ENCODE measurements at regions not wholly inside any gene's neighbourhood (a gene's known extent, or its start where the extent isn't known, plus 50 kb on each side); places are given as distances from the start of the nearest gene placed in this dataset.
"Not testable (repeated sequence)": the region's sequence is repeated elsewhere in the genome, so short reads cannot be mapped to it uniquely, and the experiment has no call there.

- H3K4me3 ChIP-seq (ENCODE audit: low read length); H3K27ac Mint-ChIP-seq; intact Hi-C loops (cut with micrococcal nuclease); H3K36me3 ChIP-seq (ENCODE audit: control insufficient read depth, insufficient read depth, low read length); DNase-seq; H3K27me3 ChIP-seq (ENCODE audit: control insufficient read depth, insufficient read depth, low read length); H3K36me3 Mint-ChIP-seq; H3K4me1 Mint-ChIP-seq; H3K9me3 Mint-ChIP-seq; H3K4me3 Mint-ChIP-seq; H3K4me1 ChIP-seq (ENCODE audit: control insufficient read depth, insufficient read depth, low read length); H3K27me3 Mint-ChIP-seq (ENCODE audit: low read depth in 2 of 2); H3K9me3 ChIP-seq (ENCODE audit: control insufficient read depth, insufficient read depth, low read length); ATAC-seq; H3K27ac ChIP-seq (ENCODE audit: low read length): not testable (repeated sequence)
- no CpG with 5 or more reads among the region's 30 CpGs for WGBS (ENCODE audit: insufficient coverage)
These were observed 415.5 kb downstream of the FOXD4L4 start for GRCh38 chr9:66152406-66152805.

- H3K9me3 ChIP-seq (ENCODE audit: control insufficient read depth, insufficient read depth, low read length); H3K4me1 ChIP-seq (ENCODE audit: control insufficient read depth, insufficient read depth, low read length); H3K36me3 Mint-ChIP-seq; H3K9me3 Mint-ChIP-seq; H3K27me3 Mint-ChIP-seq (ENCODE audit: low read depth in 2 of 2); H3K27me3 ChIP-seq (ENCODE audit: control insufficient read depth, insufficient read depth, low read length); H3K4me3 ChIP-seq (ENCODE audit: low read length); H3K4me3 Mint-ChIP-seq; H3K27ac Mint-ChIP-seq; H3K27ac ChIP-seq (ENCODE audit: low read length); H3K4me1 Mint-ChIP-seq; intact Hi-C loops (cut with micrococcal nuclease); H3K36me3 ChIP-seq (ENCODE audit: control insufficient read depth, insufficient read depth, low read length): not testable (repeated sequence)
- ATAC-seq (peak in 1 of 3 donors; percentile 75), DNase-seq (peak in 1 of 2 donors; percentile 49)
- no CpG with 5 or more reads among the region's 59 CpGs for WGBS (ENCODE audit: insufficient coverage)
These were observed 416.2 kb downstream of the FOXD4L4 start for GRCh38 chr9:66153021-66153725.

GRCh38 chr9:66153971-66154691 is 417.2 kb downstream of the FOXD4L4 start:
- H3K36me3 Mint-ChIP-seq; H3K4me1 Mint-ChIP-seq; H3K27ac ChIP-seq (ENCODE audit: low read length); H3K27me3 ChIP-seq (ENCODE audit: control insufficient read depth, insufficient read depth, low read length); DNase-seq; intact Hi-C loops (cut with micrococcal nuclease); H3K4me3 ChIP-seq (ENCODE audit: low read length); H3K36me3 ChIP-seq (ENCODE audit: control insufficient read depth, insufficient read depth, low read length); H3K4me1 ChIP-seq (ENCODE audit: control insufficient read depth, insufficient read depth, low read length); H3K9me3 Mint-ChIP-seq; H3K27ac Mint-ChIP-seq; ATAC-seq; H3K4me3 Mint-ChIP-seq; H3K27me3 Mint-ChIP-seq (ENCODE audit: low read depth in 2 of 2); H3K9me3 ChIP-seq (ENCODE audit: control insufficient read depth, insufficient read depth, low read length): not testable (repeated sequence)
- no CpG with 5 or more reads among the region's 40 CpGs for WGBS (ENCODE audit: insufficient coverage)

- H3K4me1 Mint-ChIP-seq; ATAC-seq; intact Hi-C loops (cut with micrococcal nuclease); H3K27me3 ChIP-seq (ENCODE audit: control insufficient read depth, insufficient read depth, low read length); H3K27ac Mint-ChIP-seq; H3K9me3 Mint-ChIP-seq; H3K4me1 ChIP-seq (ENCODE audit: control insufficient read depth, insufficient read depth, low read length); H3K27me3 Mint-ChIP-seq (ENCODE audit: low read depth in 2 of 2); H3K4me3 ChIP-seq (ENCODE audit: low read length); H3K4me3 Mint-ChIP-seq; H3K36me3 ChIP-seq (ENCODE audit: control insufficient read depth, insufficient read depth, low read length); H3K36me3 Mint-ChIP-seq; DNase-seq; H3K9me3 ChIP-seq (ENCODE audit: control insufficient read depth, insufficient read depth, low read length); H3K27ac ChIP-seq (ENCODE audit: low read length): not testable (repeated sequence)
- no CpG with 5 or more reads among the region's 7 CpGs for WGBS (ENCODE audit: insufficient coverage)
These were observed 445.4 kb downstream of the FOXD4L4 start for GRCh38 chr9:66182316-66182715.

GRCh38 chr9:66183648-66184047 is 446.7 kb downstream of the FOXD4L4 start:
- H3K27ac Mint-ChIP-seq; H3K4me3 Mint-ChIP-seq; H3K4me3 ChIP-seq (ENCODE audit: low read length); H3K4me1 Mint-ChIP-seq; H3K36me3 Mint-ChIP-seq; H3K27me3 ChIP-seq (ENCODE audit: control insufficient read depth, insufficient read depth, low read length); DNase-seq; intact Hi-C loops (cut with micrococcal nuclease); H3K36me3 ChIP-seq (ENCODE audit: control insufficient read depth, insufficient read depth, low read length); H3K27ac ChIP-seq (ENCODE audit: low read length); H3K27me3 Mint-ChIP-seq (ENCODE audit: low read depth in 2 of 2); ATAC-seq; H3K9me3 Mint-ChIP-seq; H3K4me1 ChIP-seq (ENCODE audit: control insufficient read depth, insufficient read depth, low read length); H3K9me3 ChIP-seq (ENCODE audit: control insufficient read depth, insufficient read depth, low read length): not testable (repeated sequence)
- no CpG with 5 or more reads among the region's 2 CpGs for WGBS (ENCODE audit: insufficient coverage)

- H3K27ac Mint-ChIP-seq; intact Hi-C loops (cut with micrococcal nuclease); H3K4me3 ChIP-seq (ENCODE audit: low read length); DNase-seq; H3K4me3 Mint-ChIP-seq; ATAC-seq; H3K27me3 Mint-ChIP-seq (ENCODE audit: low read depth in 2 of 2); H3K27me3 ChIP-seq (ENCODE audit: control insufficient read depth, insufficient read depth, low read length); H3K36me3 ChIP-seq (ENCODE audit: control insufficient read depth, insufficient read depth, low read length); H3K4me1 ChIP-seq (ENCODE audit: control insufficient read depth, insufficient read depth, low read length); H3K27ac ChIP-seq (ENCODE audit: low read length); H3K9me3 ChIP-seq (ENCODE audit: control insufficient read depth, insufficient read depth, low read length); H3K4me1 Mint-ChIP-seq; H3K36me3 Mint-ChIP-seq; H3K9me3 Mint-ChIP-seq: not testable (repeated sequence)
- WGBS (ENCODE audit: insufficient coverage) = no CpG with 5 or more reads among the region's 4 CpGs
These were observed 460.3 kb downstream of the FOXD4L4 start for GRCh38 chr9:66197199-66197598.

- peak in 2 of 3 donors; percentile 34 to 35 for ATAC-seq
- H3K9me3 Mint-ChIP-seq; intact Hi-C loops (cut with micrococcal nuclease); DNase-seq; H3K9me3 ChIP-seq (ENCODE audit: control insufficient read depth, insufficient read depth, low read length); H3K4me3 ChIP-seq (ENCODE audit: low read length); H3K36me3 ChIP-seq (ENCODE audit: control insufficient read depth, insufficient read depth, low read length); H3K4me1 ChIP-seq (ENCODE audit: control insufficient read depth, insufficient read depth, low read length); H3K27me3 Mint-ChIP-seq (ENCODE audit: low read depth in 2 of 2); H3K27ac Mint-ChIP-seq; H3K4me3 Mint-ChIP-seq; H3K36me3 Mint-ChIP-seq; H3K27me3 ChIP-seq (ENCODE audit: control insufficient read depth, insufficient read depth, low read length); H3K4me1 Mint-ChIP-seq; H3K27ac ChIP-seq (ENCODE audit: low read length): not testable (repeated sequence)
- WGBS (ENCODE audit: insufficient coverage) = no CpG with 5 or more reads among the region's 22 CpGs
These were observed 461.5 kb downstream of the FOXD4L4 start for GRCh38 chr9:66198421-66198820.

GRCh38 chr9:66206617-66207016 is 469.7 kb downstream of the FOXD4L4 start:
- H3K4me3 Mint-ChIP-seq; H3K27me3 Mint-ChIP-seq (ENCODE audit: low read depth in 2 of 2): not testable (repeated sequence)

More at GRCh38 chr9:66206617-66207016, 469.7 kb downstream of the FOXD4L4 start:
- H3K9me3 ChIP-seq (ENCODE audit: control insufficient read depth, insufficient read depth, low read length); H3K27ac Mint-ChIP-seq; intact Hi-C loops (cut with micrococcal nuclease); ATAC-seq; H3K27me3 ChIP-seq (ENCODE audit: control insufficient read depth, insufficient read depth, low read length); H3K4me1 ChIP-seq (ENCODE audit: control insufficient read depth, insufficient read depth, low read length); DNase-seq; H3K4me1 Mint-ChIP-seq; H3K9me3 Mint-ChIP-seq; H3K36me3 Mint-ChIP-seq; H3K36me3 ChIP-seq (ENCODE audit: control insufficient read depth, insufficient read depth, low read length); H3K27ac ChIP-seq (ENCODE audit: low read length); H3K4me3 ChIP-seq (ENCODE audit: low read length): not testable (repeated sequence)
- WGBS (ENCODE audit: insufficient coverage) = no CpG with 5 or more reads among the region's 1 CpG
